ENCODE measurements at regions not wholly inside any gene's neighbourhood (a gene's known extent, or its start where the extent isn't known, plus 50 kb on each side); places are given as distances from the start of the nearest gene placed in this dataset.

GRCh38 chr20:57865266-57865665 lies 155.5 kb upstream of the PMEPA1 start:
- DNase-seq (ENCODE audit: low read depth in 1 of 2, low spot score in 1 of 2): no peak
- TF ChIP-seq SPI1 (IDR thresholded peaks at IDR 0.05; ENCODE audit: borderline replicate concordance, low read depth): no peak
- TF ChIP-seq POLR2AphosphoS5 (IDR thresholded peaks at IDR 0.05; ENCODE audit: low read depth): no peak
- TF ChIP-seq REST (IDR thresholded peaks at IDR 0.05; ENCODE audit: insufficient replicate concordance, low read depth): no peak
- no peak for TF ChIP-seq GABPA (IDR thresholded peaks at IDR 0.05; ENCODE audit: low read depth)
- TF ChIP-seq CTCF (IDR thresholded peaks at IDR 0.05; ENCODE audit: insufficient read depth, low read length): no peak
- Histone ChIP-seq H3K27me3 (ENCODE audit: insufficient read depth, poor library complexity, severe bottlenecking) (no peaks in the 10 kb centered on the region), H3K4me3 (replicated peaks; ENCODE audit: insufficient read depth, low read length) (no peak overlapping the region), H3K27ac (replicated peaks) (no peak overlapping the region)

- H3K27ac ChIP-seq (replicated peaks): no peak overlapping the region
- no peaks in the 10 kb centered on the region for H3K27me3 ChIP-seq (ENCODE audit: insufficient read depth, poor library complexity, severe bottlenecking)
- TF ChIP-seq REST (IDR thresholded peaks at IDR 0.05; ENCODE audit: insufficient replicate concordance, low read depth) (no peak), GABPA (IDR thresholded peaks at IDR 0.05; ENCODE audit: low read depth) (no peak), CTCF (IDR thresholded peaks at IDR 0.05; ENCODE audit: insufficient read depth, low read length) (no peak), SPI1 (IDR thresholded peaks at IDR 0.05; ENCODE audit: borderline replicate concordance, low read depth) (no peak), POLR2AphosphoS5 (IDR thresholded peaks at IDR 0.05; ENCODE audit: low read depth) (no peak)
- DNase-seq (ENCODE audit: low read depth in 1 of 2, low spot score in 1 of 2): no peak
- no peak overlapping the region for H3K4me3 ChIP-seq (replicated peaks; ENCODE audit: insufficient read depth, low read length)
These were observed 150.8 kb upstream of the PMEPA1 start for GRCh38 chr20:57860576-57860975.

GRCh38 chr20:57857969-57858368 lies 148.2 kb upstream of the PMEPA1 start:
- Histone ChIP-seq H3K27ac (replicated peaks) (no peak overlapping the region), H3K27me3 (ENCODE audit: insufficient read depth, poor library complexity, severe bottlenecking) (no peaks in the 10 kb centered on the region), H3K4me3 (replicated peaks; ENCODE audit: insufficient read depth, low read length) (no peak overlapping the region)
- no peak for TF ChIP-seq CTCF (IDR thresholded peaks at IDR 0.05; ENCODE audit: insufficient read depth, low read length)
- no peak for TF ChIP-seq SPI1 (IDR thresholded peaks at IDR 0.05; ENCODE audit: borderline replicate concordance, low read depth)
- no peak for TF ChIP-seq POLR2AphosphoS5 (IDR thresholded peaks at IDR 0.05; ENCODE audit: low read depth)
- TF ChIP-seq REST (IDR thresholded peaks at IDR 0.05; ENCODE audit: insufficient replicate concordance, low read depth): no peak
- no peak for TF ChIP-seq GABPA (IDR thresholded peaks at IDR 0.05; ENCODE audit: low read depth)
- DNase-seq (ENCODE audit: low read depth in 1 of 2, low spot score in 1 of 2): no peak
